Tibial nerve (tissue), 4 donors: ENCODE measurements at regions not wholly inside any gene's neighbourhood (a gene's known extent, or its start where the extent isn't known, plus 50 kb on each side); places are given as distances from the start of the nearest gene placed in this dataset.

Experiments used
- EP300 ChIP-seq, 2 donors: sonication (generic); formaldehyde crosslinking; IDR thresholded peaks; one replicate each; pipeline ENCODE4 v1.6.1; 2017; ENCODE audit warnings: antibody characterized with exemption in 2 of 2, mild to moderate bottlenecking in 1 of 2
- POLR2A ChIP-seq, 2 donors: fragments of 450-650 bp; IDR thresholded peaks; one replicate each; pipeline ENCODE4 v1.6.1; 2017; ENCODE audit warnings: antibody characterized with exemption in 2 of 2, mild to moderate bottlenecking in 2 of 2, moderate library complexity in 2 of 2
- TF ChIP-seq, protein P1 (sequence below), 5 experiments: fragments of 200-600 bp in 3 of 5; fragments of 450-650 bp in 2 of 5; sonication (generic) in 3 of 5; IDR thresholded peaks; one replicate each; pipeline ENCODE4 v1.5.1; 2016 to 2019; ENCODE audit warnings: antibody characterized with exemption in 5 of 5, mild to moderate bottlenecking in 3 of 5, moderate library complexity in 2 of 5

DNA sequence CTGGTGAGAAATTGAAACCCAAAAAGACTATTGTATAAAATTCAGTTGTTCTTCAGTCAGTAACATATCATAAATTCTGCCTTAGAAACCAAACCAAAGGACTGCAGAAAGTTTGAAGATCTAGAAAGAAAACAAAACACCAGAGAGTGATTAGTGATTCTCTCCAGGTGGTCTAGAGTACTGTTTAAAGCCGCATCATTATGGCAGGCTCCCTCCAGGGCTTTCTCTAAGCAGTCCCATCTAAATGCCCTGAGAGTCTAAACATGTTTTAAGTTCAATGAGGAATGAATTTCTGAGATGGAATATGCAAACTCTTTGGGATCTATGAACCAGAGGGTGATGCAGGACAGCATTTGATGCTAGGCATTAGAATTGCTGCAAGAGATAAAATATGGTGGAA is 100.9 kb upstream of the ST6GALNAC5 start:
- TF ChIP-seq POLR2A (IDR thresholded peaks at IDR 0.05) = no peak
- TF ChIP-seq, protein P1, sequence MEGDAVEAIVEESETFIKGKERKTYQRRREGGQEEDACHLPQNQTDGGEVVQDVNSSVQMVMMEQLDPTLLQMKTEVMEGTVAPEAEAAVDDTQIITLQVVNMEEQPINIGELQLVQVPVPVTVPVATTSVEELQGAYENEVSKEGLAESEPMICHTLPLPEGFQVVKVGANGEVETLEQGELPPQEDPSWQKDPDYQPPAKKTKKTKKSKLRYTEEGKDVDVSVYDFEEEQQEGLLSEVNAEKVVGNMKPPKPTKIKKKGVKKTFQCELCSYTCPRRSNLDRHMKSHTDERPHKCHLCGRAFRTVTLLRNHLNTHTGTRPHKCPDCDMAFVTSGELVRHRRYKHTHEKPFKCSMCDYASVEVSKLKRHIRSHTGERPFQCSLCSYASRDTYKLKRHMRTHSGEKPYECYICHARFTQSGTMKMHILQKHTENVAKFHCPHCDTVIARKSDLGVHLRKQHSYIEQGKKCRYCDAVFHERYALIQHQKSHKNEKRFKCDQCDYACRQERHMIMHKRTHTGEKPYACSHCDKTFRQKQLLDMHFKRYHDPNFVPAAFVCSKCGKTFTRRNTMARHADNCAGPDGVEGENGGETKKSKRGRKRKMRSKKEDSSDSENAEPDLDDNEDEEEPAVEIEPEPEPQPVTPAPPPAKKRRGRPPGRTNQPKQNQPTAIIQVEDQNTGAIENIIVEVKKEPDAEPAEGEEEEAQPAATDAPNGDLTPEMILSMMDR (IDR thresholded peaks at IDR 0.05) = no peak
- TF ChIP-seq EP300 (IDR thresholded peaks at IDR 0.05) = no peak
